Glomerular visceral epithelial cell (primary cell): ENCODE measurements at regions not wholly inside any gene's neighbourhood (a gene's known extent, or its start where the extent isn't known, plus 50 kb on each side); places are given as distances from the start of the nearest gene placed in this dataset.

Source experiments
- DNase-seq: peaks from one replicate; pipeline ENCODE4 v3.0.0-alpha.2; 2016; ENCODE audit errors: extremely low spot score

DNA sequence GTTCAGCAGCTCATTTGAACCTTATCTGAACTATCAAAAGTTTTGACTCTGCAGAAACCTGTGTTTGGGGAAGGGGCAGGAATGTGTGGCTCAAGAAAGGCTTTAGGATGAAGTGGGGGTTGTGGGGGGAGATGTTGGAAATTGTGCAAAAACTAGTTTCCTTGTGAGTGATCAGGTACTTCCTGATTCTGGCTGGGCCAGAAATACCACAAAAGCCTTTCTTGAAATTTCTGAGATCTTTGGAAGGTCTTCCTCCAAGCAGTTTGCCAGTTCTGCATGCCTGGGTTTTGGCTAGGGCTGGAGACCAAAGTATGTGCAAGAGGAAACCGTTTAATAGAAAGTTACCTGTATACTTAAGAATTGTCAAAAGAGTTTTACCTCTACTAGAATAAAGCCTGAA lies 116.6 kb downstream of the BMP2 start:
- no peak for DNase-seq

DNA sequence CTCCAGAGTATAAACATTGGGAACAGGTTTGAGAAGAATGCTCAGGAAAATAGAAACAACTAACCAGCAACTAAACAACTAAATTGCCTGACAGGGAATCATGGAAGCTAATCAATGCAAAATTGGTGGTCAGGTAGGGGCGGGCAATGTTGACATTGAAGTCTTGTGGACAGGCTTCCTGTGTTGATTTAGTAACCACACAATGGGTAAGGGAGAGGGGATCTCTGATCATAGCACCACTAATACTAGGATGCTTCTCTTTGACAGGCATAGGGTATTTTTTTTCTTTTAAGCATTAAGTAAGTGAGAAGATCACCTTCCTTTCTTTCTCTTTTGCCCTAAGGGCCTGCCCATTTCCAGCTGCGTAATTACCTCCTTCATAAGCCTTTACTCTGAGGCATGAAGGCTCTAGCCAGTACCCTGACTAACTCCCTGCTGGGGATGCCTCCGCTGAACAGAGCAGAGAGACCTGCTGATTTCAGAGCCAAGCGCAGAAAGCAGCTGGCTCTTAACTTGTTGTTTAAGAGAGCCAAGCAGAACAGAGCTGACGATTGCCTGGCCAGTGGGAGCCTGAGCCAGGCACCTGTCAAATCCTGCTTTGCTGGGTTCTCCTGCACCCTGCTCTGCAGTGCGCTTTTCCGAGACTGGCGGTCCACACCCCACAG lies 118.7 kb downstream of the BMP2 start:
- no peak for DNase-seq

DNA sequence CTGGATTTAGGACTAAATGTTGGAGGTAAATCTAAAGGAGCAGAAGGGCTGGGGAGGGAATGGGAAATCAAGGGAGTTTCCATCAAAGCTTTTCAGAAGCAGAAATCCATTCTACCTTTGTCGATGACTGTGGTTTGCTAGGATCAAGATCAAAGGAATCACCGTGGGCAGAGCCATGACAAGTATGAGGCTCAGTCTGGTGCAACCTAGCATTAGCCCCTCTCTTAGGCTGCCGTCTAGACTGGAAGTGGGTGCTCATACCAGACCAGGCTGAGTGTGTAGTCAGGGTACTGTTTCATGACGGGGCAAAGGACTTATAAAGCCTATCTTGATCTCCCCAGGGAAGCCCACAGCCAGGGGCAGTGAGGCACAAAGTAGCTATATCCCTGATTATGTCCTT lies 120.5 kb downstream of the BMP2 start:
- no peak for DNase-seq

DNA sequence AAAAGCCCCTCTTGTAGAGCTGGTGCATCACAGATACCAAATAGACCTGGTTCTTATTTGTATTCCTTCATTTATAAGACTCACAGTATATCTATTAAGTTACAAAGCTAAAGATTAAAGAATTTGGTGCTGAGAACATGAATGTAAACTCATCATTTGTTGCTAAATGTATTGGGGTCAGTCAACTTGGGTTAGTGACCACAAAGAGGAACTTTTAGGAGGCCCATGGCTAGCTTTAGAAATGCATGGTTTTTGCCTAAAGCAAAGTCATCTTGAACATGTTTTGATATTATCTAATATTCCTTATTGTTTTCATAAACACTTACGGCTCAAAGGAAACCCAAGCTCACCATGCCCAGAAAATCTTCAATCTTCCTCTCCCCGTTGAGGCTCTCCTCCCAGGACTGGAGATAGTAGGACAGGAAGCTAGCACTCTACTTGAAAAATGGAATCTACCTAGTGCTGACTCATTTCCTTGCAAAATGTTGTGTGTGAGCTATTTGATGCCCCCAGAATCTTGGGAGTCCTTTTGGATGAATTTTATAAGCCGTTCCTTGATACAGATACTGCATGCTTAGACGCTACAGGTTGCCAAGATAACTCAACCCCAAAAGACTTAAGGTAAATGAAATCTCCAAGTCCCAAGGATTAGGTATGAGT lies 121.4 kb downstream of the BMP2 start:
- DNase-seq, result no peak

DNA sequence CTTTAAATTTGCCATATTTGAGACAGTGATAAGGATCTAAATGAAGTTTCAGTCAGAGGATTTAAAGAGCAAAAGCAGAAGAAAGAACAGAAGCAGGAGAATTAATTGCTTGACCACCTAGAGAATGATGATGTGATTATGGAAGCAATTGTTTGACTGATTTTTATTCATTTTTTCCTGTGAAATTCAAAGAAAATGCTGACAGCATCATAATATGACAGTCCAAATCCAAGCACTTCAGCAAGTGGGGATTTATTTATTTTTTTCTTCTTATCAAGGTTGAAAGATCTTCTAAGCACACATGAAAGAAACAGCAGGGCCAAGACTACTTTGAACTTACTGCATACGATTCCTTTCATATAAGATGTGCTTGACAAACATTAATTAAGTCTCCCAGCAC lies 125.2 kb downstream of the BMP2 start:
- no peak for DNase-seq

DNA sequence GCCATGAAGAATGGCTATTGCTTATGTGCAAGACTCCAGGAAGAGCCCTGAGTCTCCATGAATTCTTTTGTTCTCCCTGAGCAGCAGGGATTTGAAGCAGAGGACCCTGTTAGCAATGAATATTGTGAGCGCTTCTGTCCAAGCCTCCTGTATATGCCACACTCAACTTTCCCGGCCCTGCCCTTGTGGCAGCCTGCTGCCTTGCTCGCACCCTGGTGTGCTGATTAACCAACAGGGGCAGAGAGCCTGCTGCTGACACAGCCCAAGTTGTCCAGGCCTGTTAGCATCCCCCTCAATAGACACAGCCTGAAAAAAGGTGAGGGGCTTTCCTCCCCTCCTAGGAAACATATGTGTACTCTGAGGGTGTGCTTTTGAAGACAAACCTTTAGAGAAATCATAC lies 131.4 kb downstream of the BMP2 start:
- no peak for DNase-seq

DNA sequence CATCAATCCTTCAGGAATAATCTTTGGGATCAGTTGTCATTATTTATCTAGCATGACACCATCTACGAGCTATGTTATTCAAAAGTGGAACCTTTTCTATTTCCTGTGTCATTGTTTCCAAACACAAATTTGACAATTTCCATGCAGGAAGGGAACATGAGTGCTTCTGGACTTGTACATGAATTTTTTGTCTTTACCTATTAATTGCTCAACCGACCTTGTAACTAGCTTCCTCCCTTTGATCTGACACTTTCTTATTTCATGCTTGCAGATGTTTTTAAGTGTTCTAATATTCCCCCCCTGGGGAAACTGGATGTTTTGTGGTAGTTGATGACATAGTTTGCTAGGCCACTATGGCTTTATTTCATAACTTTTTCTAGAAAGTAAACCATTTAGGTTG lies 139.4 kb downstream of the BMP2 start:
- no peak for DNase-seq

DNA sequence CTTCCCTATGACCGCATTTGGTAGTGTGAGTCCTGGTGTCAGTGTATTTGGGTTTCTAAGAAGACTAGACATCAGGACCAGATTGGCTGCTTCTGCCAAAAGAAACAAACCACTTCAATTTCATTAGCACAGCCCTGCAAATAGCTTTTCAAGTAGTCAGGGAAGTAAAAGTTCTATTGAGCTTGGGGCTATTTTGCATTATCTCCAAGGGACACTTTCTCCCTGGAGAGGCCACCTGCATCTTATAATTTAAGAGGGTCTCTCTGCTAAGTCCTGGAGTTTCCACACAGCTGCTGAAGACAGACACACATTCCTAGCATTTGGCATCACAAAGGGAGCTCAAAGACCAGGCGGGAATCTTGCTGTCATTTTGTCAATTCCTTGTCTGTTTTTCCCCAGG lies 141.2 kb downstream of the BMP2 start:
- DNase-seq, result no peak

DNA sequence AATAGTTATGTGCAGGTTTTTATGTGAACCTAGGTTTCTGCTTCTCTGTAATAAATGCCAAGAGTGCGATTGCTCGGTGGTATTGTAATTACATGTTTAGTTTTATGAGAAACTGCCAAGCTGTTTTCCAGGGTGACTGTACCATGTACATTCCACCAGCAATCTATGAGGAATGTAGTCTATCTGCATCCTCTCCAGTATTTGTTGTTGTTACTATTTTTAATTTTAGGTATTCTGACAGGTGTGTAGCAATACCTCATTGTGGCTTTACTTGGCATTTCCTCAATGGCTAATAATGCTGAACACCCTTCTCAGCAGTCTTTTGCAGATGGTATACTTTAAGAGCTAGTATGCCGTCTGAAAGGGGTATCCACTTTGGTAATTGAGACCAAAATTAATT lies 142.1 kb downstream of the BMP2 start:
- DNase-seq, result no peak

DNA sequence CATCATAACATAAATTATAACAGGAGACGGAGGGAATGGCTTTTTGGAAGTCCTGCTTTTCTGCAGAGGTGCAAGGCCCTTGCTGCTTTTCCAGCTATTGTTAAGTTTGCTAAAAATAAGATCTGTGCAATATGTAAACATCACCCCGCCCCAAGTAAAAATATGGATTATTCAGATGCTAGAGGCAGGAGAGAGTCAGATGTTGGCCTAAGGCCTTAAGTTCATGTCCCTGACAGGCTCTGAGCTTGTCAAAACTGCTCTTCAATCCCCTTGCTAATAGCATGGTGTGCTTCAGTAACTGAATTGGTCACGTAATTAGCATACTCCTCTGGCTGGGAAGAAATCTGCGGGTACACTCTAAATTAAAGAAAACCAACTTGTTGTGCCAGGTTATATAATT lies 147.5 kb downstream of the BMP2 start:
- no peak for DNase-seq

DNA sequence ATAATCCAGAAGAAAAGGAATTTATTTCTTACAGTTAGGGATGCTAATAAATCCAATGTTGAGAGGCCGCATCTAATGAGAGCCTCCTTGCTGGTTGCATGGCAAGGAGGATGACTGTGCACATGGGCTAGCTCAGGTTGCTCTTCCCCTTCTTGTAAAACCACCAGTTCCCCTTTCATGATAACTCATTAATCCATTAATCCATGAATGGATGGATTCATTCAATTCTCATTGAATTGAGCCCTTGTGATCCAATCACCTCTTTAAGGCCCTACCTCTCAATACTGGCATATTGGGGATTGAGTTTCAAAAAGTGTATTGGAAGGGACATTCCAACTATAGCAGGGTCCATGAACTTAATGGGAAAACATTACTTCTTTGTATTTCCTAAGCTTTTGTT lies 149.5 kb downstream of the BMP2 start:
- no peak for DNase-seq

DNA sequence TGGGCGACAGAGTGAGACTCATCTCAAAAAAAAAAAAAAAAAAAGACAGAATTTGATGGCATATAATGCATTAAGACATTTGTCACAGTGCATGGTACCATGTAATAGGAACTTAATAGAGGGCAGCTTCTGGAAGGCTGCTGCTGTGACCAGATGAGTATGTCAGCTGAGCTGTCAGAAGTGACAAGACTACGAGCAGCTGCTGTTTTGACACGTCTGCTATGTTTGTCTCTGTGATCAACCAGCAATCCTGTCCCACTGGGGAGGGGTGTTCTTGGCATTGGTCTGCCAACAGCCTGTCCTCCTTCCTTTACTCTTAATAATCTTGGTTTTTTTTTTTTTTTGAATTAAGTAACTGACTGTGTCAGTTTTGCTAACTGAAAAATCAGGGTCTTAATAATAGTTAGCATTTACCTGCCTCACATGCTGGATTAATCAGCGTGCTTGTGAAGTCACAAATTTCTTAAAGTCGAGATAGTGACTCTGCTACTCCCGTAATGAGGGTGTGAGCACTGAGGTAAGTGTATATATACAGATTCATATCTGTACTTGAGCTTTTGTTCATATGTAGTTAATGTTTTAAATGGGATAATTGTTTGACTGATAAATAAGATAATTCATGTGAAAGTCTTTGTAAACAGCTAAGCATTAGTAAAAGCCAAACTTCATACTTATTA lies 152.4 kb downstream of the BMP2 start:
- no peak for DNase-seq

DNA sequence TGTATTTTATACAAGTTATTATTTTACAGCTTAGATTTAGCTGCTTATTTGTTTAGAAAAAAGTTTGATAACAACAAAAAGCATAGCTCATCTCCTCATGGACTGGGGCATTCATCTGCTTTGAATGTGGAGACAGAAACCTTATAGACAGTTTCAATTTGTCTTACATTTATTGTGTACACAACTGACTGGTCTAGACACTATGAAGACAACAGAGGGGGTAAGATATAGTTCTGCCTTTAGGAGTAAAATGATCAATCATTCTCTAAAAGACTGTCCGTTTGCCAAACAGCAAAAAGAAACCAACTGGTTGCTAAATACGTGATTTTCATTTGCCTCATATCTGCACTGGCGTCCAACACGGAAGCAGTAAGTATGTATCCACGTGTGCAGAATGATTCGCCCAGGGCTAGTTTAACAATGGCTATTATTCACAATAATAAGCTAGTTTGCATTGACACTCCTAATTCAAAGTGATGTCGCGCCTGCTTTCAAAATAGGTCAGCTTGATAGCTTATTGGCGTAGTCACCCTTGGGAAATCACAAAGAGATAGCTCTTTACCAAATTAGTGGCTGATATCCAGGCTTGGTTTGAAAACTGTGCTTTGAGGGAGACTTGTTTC lies 153.6 kb downstream of the BMP2 start:
- DNase-seq, result no peak

DNA sequence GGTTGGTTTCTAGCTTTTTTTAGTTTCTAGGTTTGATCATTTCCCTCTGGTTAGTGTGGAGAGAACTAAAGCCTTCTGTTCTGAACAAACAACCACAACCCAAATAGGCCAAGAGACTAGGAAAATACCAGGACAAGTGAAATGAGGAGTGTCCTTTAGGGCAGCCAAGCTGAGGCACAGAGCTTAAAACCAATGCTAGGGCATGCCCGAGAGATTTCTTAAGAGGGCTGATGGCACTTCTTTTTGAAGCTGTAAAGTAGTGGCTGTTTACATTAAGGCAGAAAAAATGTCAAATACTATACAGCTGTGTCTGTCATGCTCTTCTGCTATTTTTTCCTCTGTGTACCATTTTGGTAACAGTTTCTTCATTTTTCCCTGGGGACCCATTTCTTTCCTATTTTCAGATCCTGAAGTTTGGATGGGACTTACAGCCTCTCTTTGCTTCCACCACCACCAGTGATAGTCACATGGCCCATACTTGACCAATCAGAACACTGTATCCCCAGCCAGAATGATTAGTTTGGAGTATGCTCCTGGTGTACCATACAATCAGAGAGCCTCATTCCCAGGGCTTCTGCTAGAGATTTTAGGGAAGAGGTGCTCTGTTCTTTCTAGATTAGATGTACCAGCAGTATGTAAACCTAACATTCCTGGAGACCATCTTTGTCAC lies 154.4 kb downstream of the BMP2 start:
- no peak for DNase-seq

DNA sequence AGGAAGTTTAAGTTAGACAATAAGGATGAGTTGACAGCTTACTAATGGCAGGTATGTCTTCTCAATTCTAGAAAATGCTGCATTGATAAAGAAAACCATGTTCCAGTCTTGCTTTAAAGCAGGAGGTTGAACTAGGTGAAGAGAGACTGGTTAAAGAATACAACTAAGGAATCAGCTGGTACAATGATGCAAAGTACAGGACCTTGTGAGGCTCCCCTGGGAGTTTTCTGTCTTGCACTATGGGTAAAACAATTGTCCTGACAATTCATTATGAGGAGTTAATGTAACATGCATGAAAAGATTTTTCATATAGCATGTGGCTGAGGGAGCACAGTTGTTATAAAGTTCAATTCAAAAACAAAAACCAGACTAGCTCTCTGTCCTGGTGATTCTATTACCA lies 157.2 kb downstream of the BMP2 start:
- no peak for DNase-seq

DNA sequence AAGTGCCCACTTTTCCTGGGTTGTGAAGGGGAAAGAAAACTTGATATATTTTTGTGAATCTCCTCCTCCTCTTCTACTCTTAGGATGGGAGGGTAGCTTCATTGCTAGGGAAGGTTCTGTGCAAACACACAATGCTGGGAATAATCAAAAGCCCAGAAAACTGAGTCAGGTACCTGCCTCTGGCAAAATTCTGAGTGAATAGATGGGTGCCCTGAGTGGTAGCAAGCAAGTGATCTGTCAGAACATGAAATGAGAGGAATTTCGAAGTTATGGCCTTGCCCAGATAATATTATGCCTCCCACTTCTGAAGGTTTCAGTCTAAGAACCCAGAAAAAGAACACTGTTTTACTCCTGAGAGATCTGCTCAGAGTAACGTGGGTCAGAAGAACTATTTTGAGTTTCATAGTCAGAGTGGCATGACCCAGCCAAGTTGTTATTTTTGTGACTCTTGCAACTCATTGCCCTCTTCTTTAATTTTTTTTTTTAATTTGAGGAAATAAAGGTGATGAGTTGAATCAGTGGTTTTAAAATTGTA lies 158.3 kb downstream of the BMP2 start:
- no peak for DNase-seq

DNA sequence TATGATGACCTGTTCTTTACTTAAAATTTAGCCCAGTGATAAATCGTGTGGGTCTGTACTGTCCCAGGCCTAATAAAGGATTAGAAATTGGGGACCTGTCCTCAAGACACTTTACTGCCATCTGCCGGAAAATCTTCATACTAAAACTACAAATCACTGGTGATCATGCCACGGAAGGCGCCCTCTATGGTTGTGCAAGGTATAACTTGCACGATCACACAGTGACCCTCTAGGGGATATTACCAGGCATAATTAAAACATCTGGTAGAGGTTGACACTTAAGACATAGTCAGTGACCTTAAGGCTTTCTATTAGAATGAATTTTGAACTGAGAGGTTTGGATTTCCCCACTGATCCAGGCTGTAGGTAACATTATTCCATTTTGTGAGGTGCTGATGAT lies 172.6 kb downstream of the BMP2 start:
- DNase-seq, result no peak

DNA sequence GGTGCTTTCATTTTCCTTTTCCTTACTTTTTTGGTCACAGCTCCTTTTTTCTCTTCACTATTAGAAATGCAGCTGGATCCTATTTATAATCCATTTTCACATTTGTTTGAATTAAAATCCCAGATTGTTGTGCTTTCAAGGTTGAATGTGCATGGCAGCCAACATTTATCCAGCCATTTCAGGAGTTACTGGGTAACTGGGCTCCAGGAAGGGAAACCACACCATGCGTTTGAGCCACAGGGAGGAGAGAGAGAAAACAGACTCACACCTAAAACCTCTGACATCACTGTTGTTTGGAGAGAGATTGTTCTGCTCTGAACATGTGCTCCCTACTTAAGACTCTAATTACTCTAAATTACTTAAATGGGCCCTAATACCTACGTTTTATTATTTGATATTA lies 173.4 kb downstream of the BMP2 start:
- DNase-seq, result no peak

DNA sequence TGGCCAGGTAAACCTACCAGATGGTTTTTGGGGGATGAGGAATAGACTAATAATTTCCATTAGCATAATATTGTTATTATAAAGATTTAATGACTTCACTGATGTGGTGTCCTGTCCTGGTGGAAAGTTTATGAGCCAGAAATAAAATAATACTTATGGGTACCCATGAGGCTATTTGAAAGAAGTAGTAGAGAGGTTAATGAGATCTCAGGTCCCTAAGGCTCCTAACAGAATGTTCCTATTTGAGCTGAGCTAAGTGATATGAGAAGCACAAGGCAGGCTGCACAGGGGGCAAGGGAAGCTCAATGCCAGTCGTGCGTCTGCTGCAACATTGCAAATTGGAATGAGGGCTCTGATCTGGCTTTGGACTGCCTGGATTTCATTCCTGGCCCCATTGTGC lies 174.1 kb downstream of the BMP2 start:
- no peak for DNase-seq

DNA sequence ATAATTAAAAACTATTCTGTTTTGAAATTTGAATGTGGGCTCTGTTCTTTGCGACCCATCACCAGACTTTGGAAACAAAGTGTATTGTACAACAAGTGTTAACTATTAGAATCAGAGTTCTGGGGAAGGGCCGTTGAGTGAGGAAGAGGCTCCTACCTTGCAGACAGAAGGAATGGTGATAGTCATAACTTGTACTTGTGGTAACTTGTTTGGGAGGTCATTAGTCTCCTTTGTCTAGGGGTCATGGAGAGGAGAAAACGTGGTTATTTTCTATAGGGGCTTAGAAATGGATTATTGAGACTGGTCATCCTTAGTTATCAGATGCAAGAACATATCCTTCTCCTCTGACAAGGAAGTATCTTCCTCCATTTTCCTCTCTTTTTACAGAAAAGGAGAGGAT lies 174.8 kb downstream of the BMP2 start:
- DNase-seq, result no peak

DNA sequence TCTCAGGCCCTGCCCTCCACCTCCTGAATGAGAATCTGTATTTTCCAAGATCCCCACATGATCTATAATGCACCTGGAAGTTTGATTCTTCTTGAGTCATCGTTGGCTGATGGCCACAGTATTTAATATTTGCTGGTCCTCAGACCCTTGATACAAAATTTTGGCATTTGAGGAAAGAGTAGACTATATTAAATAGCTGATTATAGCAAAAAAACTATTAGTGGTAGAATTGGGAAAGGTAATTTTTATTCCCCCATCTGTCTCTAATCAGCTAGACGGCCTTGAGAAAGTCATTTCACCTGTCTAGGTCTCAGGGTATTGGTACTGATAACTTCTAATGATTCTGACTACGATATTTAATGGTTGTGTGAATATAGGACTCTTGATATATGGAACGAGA lies 176.8 kb downstream of the BMP2 start:
- no peak for DNase-seq

DNA sequence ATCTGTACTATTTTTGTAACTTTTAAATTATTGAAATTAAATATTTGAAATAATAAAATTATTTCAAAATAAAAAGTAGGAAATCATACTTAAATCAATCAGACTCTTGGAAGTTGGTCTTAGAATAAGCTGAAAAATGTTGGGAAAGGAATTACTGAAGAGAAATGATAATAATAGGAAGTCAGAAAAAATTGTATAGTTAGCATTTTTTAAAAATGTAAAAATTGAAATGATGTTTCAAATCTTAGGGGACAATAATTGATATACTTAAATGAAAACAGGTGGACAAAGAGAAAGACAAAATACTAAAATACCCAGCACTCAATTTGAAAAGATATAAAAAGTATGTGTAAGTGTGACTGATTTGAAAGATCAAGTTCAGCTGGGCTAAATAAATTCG lies 186.1 kb downstream of the BMP2 start:
- DNase-seq, result no peak
